RWPE2 (cell line): ENCODE measurements at regions not wholly inside any gene's neighbourhood (a gene's known extent, or its start where the extent isn't known, plus 50 kb on each side); places are given as distances from the start of the nearest gene placed in this dataset.

Experiments used
- ATAC-seq: fragments of 200-7000 bp; cut with Tn5 transposase; 3 replicates; pipeline ENCODE4 v1.9.1; 2021; ENCODE audit warnings: low read depth
- DNase-seq: peaks from one replicate; pipeline ENCODE4 v3.0.0-alpha.2; 2020; ENCODE audit warnings: low spot score
- H3K27ac ChIP-seq: fragments of 450-650 bp; 2 replicates; pipeline ENCODE4 v1.5.1; 2017; ENCODE audit warnings: mild to moderate bottlenecking; ENCODE audit not compliant: poor library complexity, severe bottlenecking
- H3K27me3 ChIP-seq: fragments of 250-450 bp; sonication (Bioruptor Pico); 2 replicates; pipeline ENCODE4 v1.5.1; 2021; ENCODE audit warnings: mild to moderate bottlenecking, moderate library complexity; ENCODE audit not compliant: insufficient read depth, poor library complexity, severe bottlenecking
- H3K36me3 ChIP-seq: fragments of 250-450 bp; sonication (Bioruptor Pico); 2 replicates; pipeline ENCODE4 v1.5.1; 2020; ENCODE audit warnings: low read depth, mild to moderate bottlenecking, moderate library complexity
- H3K4me1 ChIP-seq: fragments of 250-450 bp; sonication (Bioruptor Pico); 2 replicates; pipeline ENCODE4 v1.5.1; 2021; ENCODE audit warnings: mild to moderate bottlenecking, moderate library complexity; ENCODE audit not compliant: insufficient read depth, poor library complexity, severe bottlenecking
- H3K4me3 ChIP-seq: fragments of 250-450 bp; sonication (Bioruptor Pico); 2 replicates; pipeline ENCODE4 v1.5.1; 2021; ENCODE audit warnings: mild to moderate bottlenecking, moderate library complexity; ENCODE audit not compliant: severe bottlenecking
- H3K9me3 ChIP-seq: fragments of 250-450 bp; sonication (Bioruptor Pico); 2 replicates; pipeline ENCODE4 v1.5.1; 2021; ENCODE audit warnings: mild to moderate bottlenecking, moderate library complexity; ENCODE audit not compliant: severe bottlenecking
- CTCF ChIP-seq: fragments of 450-650 bp; IDR thresholded peaks from one replicate; pipeline ENCODE4 v1.5.1; 2017; ENCODE audit warnings: mild to moderate bottlenecking, moderate library complexity; ENCODE audit not compliant: poor library complexity, severe bottlenecking

GRCh38 chr6:43917878-43918382 is 147.9 kb downstream of the VEGFA start:
- H3K4me1 ChIP-seq: peaks cover 2% of the 10 kb centered on the region
- H3K27me3 ChIP-seq: no peaks in the 10 kb centered on the region
- no peak overlapping the region for H3K27ac ChIP-seq
- TF ChIP-seq CTCF: no peak
- no peak for ATAC-seq
- H3K36me3 ChIP-seq: no peaks in the 10 kb centered on the region
- DNase-seq: no peak
- H3K9me3 ChIP-seq: no peaks in the 10 kb centered on the region
- H3K4me3 ChIP-seq: no peak overlapping the region

- H3K27ac ChIP-seq: no peak overlapping the region
- H3K27me3 ChIP-seq: no peaks in the 10 kb centered on the region
- no peak for TF ChIP-seq CTCF
- H3K36me3 ChIP-seq: no peaks in the 10 kb centered on the region
- H3K4me3 ChIP-seq: no peak overlapping the region
- ATAC-seq (no peak), DNase-seq (no peak)
- peaks cover 2% of the 10 kb centered on the region for H3K4me1 ChIP-seq
- no peaks in the 10 kb centered on the region for H3K9me3 ChIP-seq
Measured at GRCh38 chr6:43916924-43917877, 147.2 kb downstream of the VEGFA start.

- H3K27ac ChIP-seq: no peak overlapping the region
- H3K4me3 ChIP-seq: no peak overlapping the region
- peaks cover 2% of the 10 kb centered on the region for H3K4me1 ChIP-seq
- ATAC-seq: no peak
- no peaks in the 10 kb centered on the region for H3K36me3 ChIP-seq
- no peaks in the 10 kb centered on the region for H3K9me3 ChIP-seq
- no peaks in the 10 kb centered on the region for H3K27me3 ChIP-seq
- DNase-seq: no peak
- TF ChIP-seq CTCF: no peak
Measured at GRCh38 chr6:43915986-43916923, 146.2 kb downstream of the VEGFA start.

- H3K27me3 ChIP-seq: no peaks in the 10 kb centered on the region
- no peaks in the 10 kb centered on the region for H3K36me3 ChIP-seq
- TF ChIP-seq CTCF: no peak
- H3K4me3 ChIP-seq: no peak overlapping the region
- no peak for DNase-seq
- H3K9me3 ChIP-seq: no peaks in the 10 kb centered on the region
- ATAC-seq: no peak
- no peak overlapping the region for H3K27ac ChIP-seq
- H3K4me1 ChIP-seq: peaks cover 9% of the 10 kb centered on the region
Measured at GRCh38 chr6:43915208-43915869, 145.3 kb downstream of the VEGFA start.
